ENCODE measurements at regions not wholly inside any gene's neighbourhood (a gene's known extent, or its start where the extent isn't known, plus 50 kb on each side); places are given as distances from the start of the nearest gene placed in this dataset.

DNA sequence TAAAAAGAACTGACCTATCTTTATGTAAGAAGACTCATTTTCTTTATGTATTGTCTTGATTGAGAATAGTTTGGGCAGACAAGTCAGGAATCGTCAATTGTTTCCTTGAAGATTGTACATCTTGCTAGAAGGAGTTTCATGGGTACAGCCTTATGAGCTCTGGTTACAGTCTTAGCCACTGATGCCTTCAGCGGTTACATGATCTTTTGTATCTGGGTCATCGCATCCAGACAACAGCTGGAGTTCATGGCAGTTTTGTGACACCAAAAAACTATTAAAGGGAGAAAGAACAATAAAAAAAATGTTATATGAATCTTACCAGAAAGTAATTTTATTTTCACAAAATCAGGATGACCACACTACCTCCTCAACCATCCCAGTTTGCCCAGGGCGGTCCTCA is 520.5 kb upstream of the CDH7 start:
- no peak for TF ChIP-seq CTCF (IDR thresholded peaks at IDR 0.05)
- no peak overlapping the region for H3K4me3 ChIP-seq
- no peak for DNase-seq (ENCODE audit: low spot score)

DNA sequence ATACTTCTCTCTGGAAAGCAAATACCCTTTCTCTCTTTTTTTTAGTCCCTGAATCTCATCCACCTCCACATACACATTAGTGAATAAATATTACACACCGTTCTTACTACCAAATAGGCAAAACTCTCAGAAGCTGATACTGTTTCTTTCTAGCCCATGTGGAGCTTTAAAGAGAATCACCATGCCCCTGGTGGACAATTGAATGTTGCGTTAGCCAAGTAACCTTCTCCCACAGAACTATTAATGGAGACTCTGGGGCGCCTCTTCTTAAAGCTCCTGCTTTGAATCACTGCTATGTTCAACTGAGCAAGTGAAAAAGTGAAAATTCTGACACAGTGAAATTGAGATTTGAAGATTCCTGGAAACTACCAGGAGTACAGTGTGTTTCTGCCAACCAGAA is 522.8 kb upstream of the CDH7 start:
- no peak overlapping the region for H3K4me3 ChIP-seq
- DNase-seq (ENCODE audit: low spot score): no peak
- no peaks in the 10 kb centered on the region for H3K27me3 ChIP-seq
- no peaks in the 10 kb centered on the region for H3K36me3 ChIP-seq
- TF ChIP-seq CTCF (IDR thresholded peaks at IDR 0.05): no peak
- H3K27ac ChIP-seq: no peak overlapping the region
- no peaks in the 10 kb centered on the region for H3K4me1 ChIP-seq
- no peaks in the 10 kb centered on the region for H3K9me3 ChIP-seq

More for the DNA sequence above, 520.5 kb upstream of the CDH7 start:
- no peaks in the 10 kb centered on the region for H3K4me1 ChIP-seq
- no peak overlapping the region for H3K27ac ChIP-seq
- H3K36me3 ChIP-seq: no peaks in the 10 kb centered on the region
- no peaks in the 10 kb centered on the region for H3K27me3 ChIP-seq
- H3K9me3 ChIP-seq: no peaks in the 10 kb centered on the region

- Histone ChIP-seq H3K27me3 (no peaks in the 10 kb centered on the region), H3K27ac (no peak overlapping the region), H3K4me1 (no peaks in the 10 kb centered on the region), H3K9me3 (no peaks in the 10 kb centered on the region), H3K36me3 (no peaks in the 10 kb centered on the region), H3K4me3 (no peak overlapping the region)
- DNase-seq (ENCODE audit: low spot score): no peak
- no peak for TF ChIP-seq CTCF (IDR thresholded peaks at IDR 0.05)
Observed at GRCh38 chr18:65221736-65222135, 529.1 kb upstream of the CDH7 start.

DNA sequence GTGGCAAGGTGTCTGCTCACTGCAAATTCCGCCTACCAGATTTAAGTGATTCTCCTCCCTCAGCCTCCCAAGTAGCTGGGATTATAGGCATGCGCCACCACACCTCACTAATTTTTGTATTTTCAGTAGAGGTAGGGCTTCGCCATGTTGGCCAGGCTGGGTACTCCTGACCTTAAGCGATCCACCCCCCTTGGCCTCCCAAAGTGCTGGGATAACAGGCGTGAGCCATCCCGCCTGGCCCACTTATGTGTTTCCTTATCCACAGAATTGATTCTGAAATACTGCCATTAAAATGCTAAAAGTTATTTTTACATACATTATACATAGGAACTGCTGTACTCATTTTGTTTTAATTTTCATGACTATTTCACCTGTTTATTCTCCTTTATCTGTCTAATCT is 529.7 kb upstream of the CDH7 start:
- no peaks in the 10 kb centered on the region for H3K4me1 ChIP-seq
- no peak overlapping the region for H3K4me3 ChIP-seq
- no peak for DNase-seq (ENCODE audit: low spot score)
- H3K36me3 ChIP-seq: no peaks in the 10 kb centered on the region
- H3K9me3 ChIP-seq: no peaks in the 10 kb centered on the region
- TF ChIP-seq CTCF (IDR thresholded peaks at IDR 0.05): no peak
- H3K27me3 ChIP-seq: no peaks in the 10 kb centered on the region
- H3K27ac ChIP-seq: no peak overlapping the region

DNA sequence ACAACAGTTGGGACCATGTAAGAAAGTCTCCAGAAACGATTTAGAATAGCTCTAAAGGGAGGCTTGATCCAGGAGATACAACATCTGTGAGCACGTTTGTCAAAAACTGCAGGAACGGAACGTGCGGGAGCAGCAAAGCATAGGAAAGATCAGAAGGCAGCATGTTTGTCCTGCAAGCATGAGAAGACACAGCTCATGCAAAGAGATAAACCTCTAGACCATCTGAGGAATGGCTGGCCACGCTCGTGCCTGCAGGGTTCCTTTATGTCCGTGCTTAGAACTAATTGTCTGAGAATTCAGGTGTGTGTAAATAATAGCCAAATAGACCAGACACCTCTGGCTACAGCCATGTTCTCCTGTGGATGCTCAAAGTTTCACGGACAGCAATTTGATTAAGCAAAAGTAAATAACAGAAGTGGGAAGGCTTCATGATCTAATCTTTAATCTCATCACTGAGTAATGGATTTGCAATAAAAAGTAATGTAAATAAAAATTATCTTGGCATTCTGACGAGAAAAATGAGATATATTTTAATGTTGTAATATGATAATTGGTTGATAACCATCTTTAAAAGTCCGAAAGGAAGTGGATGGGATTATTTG is 534.8 kb upstream of the CDH7 start:
- H3K4me3 ChIP-seq: no peak overlapping the region
- DNase-seq (ENCODE audit: low spot score): no peak

More for the DNA sequence above, 534.8 kb upstream of the CDH7 start:
- Histone ChIP-seq H3K27ac (no peak overlapping the region), H3K27me3 (no peaks in the 10 kb centered on the region), H3K36me3 (no peaks in the 10 kb centered on the region), H3K9me3 (no peaks in the 10 kb centered on the region), H3K4me1 (no peaks in the 10 kb centered on the region)
- no peak for TF ChIP-seq CTCF (IDR thresholded peaks at IDR 0.05)

Measured in right atrium auricular region (tissue), 2 donors.